ENCODE measurements at regions not wholly inside any gene's neighbourhood (a gene's known extent, or its start where the extent isn't known, plus 50 kb on each side); places are given as distances from the start of the nearest gene placed in this dataset.
"Not testable (repeated sequence)": the region's sequence is repeated elsewhere in the genome, so short reads cannot be mapped to it uniquely, and the experiment has no call there.

- DNase-seq (ENCODE audit: low spot score); in situ Hi-C loops (cut with MboI; ENCODE audit: low pct_unique_long_range_greater_than_20kb, low sequenced_read_pairs, unreplicated experiment): not testable (repeated sequence)
Measured at GRCh38 chr9:62905722-62906121, 1715.9 kb downstream of the SPATA31A7 start.

- DNase-seq (ENCODE audit: low spot score); in situ Hi-C loops (cut with MboI; ENCODE audit: low pct_unique_long_range_greater_than_20kb, low sequenced_read_pairs, unreplicated experiment): not testable (repeated sequence)
Measured at GRCh38 chr9:62907866-62908265, 1718.0 kb downstream of the SPATA31A7 start.

- DNase-seq (ENCODE audit: low spot score); in situ Hi-C loops (cut with MboI; ENCODE audit: low pct_unique_long_range_greater_than_20kb, low sequenced_read_pairs, unreplicated experiment): not testable (repeated sequence)
Measured at GRCh38 chr9:62908271-62908670, 1718.4 kb downstream of the SPATA31A7 start.

GRCh38 chr9:62909447-62909846 is 1719.6 kb downstream of the SPATA31A7 start:
- in situ Hi-C loops (cut with MboI; ENCODE audit: low pct_unique_long_range_greater_than_20kb, low sequenced_read_pairs, unreplicated experiment); DNase-seq (ENCODE audit: low spot score): not testable (repeated sequence)

- DNase-seq (ENCODE audit: low spot score); in situ Hi-C loops (cut with MboI; ENCODE audit: low pct_unique_long_range_greater_than_20kb, low sequenced_read_pairs, unreplicated experiment): not testable (repeated sequence)
Measured at GRCh38 chr9:62912278-62912677, 1722.4 kb downstream of the SPATA31A7 start.

- DNase-seq (ENCODE audit: low spot score); in situ Hi-C loops (cut with MboI; ENCODE audit: low pct_unique_long_range_greater_than_20kb, low sequenced_read_pairs, unreplicated experiment): not testable (repeated sequence)
Measured at GRCh38 chr9:62915168-62915567, 1725.3 kb downstream of the SPATA31A7 start.

GRCh38 chr9:62915661-62916060 is 1725.8 kb downstream of the SPATA31A7 start:
- in situ Hi-C loops (cut with MboI; ENCODE audit: low pct_unique_long_range_greater_than_20kb, low sequenced_read_pairs, unreplicated experiment); DNase-seq (ENCODE audit: low spot score): not testable (repeated sequence)

GRCh38 chr9:62918648-62919385 is 1729.0 kb downstream of the SPATA31A7 start:
- in situ Hi-C loops (cut with MboI; ENCODE audit: low pct_unique_long_range_greater_than_20kb, low sequenced_read_pairs, unreplicated experiment); DNase-seq (ENCODE audit: low spot score): not testable (repeated sequence)

- DNase-seq (ENCODE audit: low spot score): not testable (repeated sequence)
Measured at GRCh38 chr9:62931484-62931883, 1741.6 kb downstream of the SPATA31A7 start.

GRCh38 chr9:62952840-62953239 is 1763.0 kb downstream of the SPATA31A7 start:
- DNase-seq (ENCODE audit: low spot score); in situ Hi-C loops (cut with MboI; ENCODE audit: low pct_unique_long_range_greater_than_20kb, low sequenced_read_pairs, unreplicated experiment): not testable (repeated sequence)

More at GRCh38 chr9:62931484-62931883, 1741.6 kb downstream of the SPATA31A7 start:
- in situ Hi-C loops (cut with MboI; ENCODE audit: low pct_unique_long_range_greater_than_20kb, low sequenced_read_pairs, unreplicated experiment): not testable (repeated sequence)
